Lower lobe of right lung (tissue), 2 donors: ENCODE measurements at regions not wholly inside any gene's neighbourhood (a gene's known extent, or its start where the extent isn't known, plus 50 kb on each side); places are given as distances from the start of the nearest gene placed in this dataset.

Experiments
- ATAC-seq, 2 donors: fragments of 200-7000 bp; cut with Tn5 transposase; one replicate each; pipeline ENCODE4 v1.9.1; 2020 to 2022; ENCODE audit warnings: mild to moderate bottlenecking in 2 of 2, moderate library complexity in 2 of 2
- DNase-seq: peaks from one replicate; pipeline ENCODE4 v3.0.0-alpha.2; 2020
- H3K27ac ChIP-seq: fragments of 200-600 bp; one replicate; pipeline ENCODE4 v1.8.0; 2022
- H3K27me3 ChIP-seq: fragments of 200-600 bp; one replicate; pipeline ENCODE4 v1.8.0; 2022; ENCODE audit warnings: low read depth
- H3K36me3 ChIP-seq: fragments of 200-600 bp; one replicate; pipeline ENCODE4 v1.8.0; 2022; ENCODE audit warnings: mild to moderate bottlenecking
- H3K4me1 ChIP-seq: fragments of 200-600 bp; one replicate; pipeline ENCODE4 v1.8.0; 2022
- H3K4me3 ChIP-seq: fragments of 200-600 bp; one replicate; pipeline ENCODE4 v1.8.0; 2022; ENCODE audit warnings: mild to moderate bottlenecking
- H3K9me3 ChIP-seq: fragments of 200-600 bp; one replicate; pipeline ENCODE4 v1.8.0; 2022
- CTCF ChIP-seq: fragments of 200-600 bp; IDR thresholded peaks from one replicate; pipeline ENCODE4 v1.8.0; 2022; ENCODE audit warnings: antibody characterized with exemption, mild to moderate bottlenecking
- intact Hi-C: fragments of 100-400 bp; cut with DNase I; formaldehyde crosslinking; loops from one replicate; pipeline ENCODE4 v1.11.0; 2022
- donor health status: DM: no; HTN: yes; CAD: no; lungs with severe emphysema.

- Histone ChIP-seq H3K4me3 (no peak overlapping the region), H3K27me3 (no peaks in the 10 kb centered on the region), H3K4me1 (peaks cover 6% of the 10 kb centered on the region), H3K27ac (no peak overlapping the region), H3K9me3 (no peaks in the 10 kb centered on the region), H3K36me3 (no peaks in the 10 kb centered on the region)
- ATAC-seq = no peak
- no peak for DNase-seq
- no peak for TF ChIP-seq CTCF
- intact Hi-C loops = no loop called here
Observed at GRCh38 chr1:9419369-9420041, 119.8 kb upstream of the SLC25A33 start.

- ATAC-seq (no peak), DNase-seq (no peak)
- TF ChIP-seq CTCF = no peak
- no peaks in the 10 kb centered on the region for H3K27me3 ChIP-seq
- no peaks in the 10 kb centered on the region for H3K36me3 ChIP-seq
- peaks cover 6% of the 10 kb centered on the region for H3K4me1 ChIP-seq
- no peaks in the 10 kb centered on the region for H3K9me3 ChIP-seq
- no peak overlapping the region for H3K4me3 ChIP-seq
- H3K27ac ChIP-seq = no peak overlapping the region
- intact Hi-C loops = no loop called here
Observed at GRCh38 chr1:9420835-9421532, 118.3 kb upstream of the SLC25A33 start.

DNA sequence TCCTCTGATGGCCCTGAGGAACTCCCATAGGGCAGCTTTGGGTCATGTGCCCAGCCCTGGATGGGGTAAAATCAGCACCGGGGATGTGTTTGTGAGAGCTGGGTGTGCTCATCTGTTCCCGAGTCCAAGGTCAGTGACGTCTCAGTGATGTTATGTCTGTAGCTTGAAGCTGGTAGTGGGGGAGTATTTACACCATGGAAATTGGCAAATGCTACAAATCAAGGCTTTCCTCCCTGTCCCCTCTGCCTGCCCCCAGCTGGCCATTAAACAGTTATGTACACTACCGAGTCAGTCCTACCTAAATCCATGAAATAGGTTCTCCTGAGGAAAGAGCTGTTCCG lies 117.8 kb upstream of the SLC25A33 start:
- H3K9me3 ChIP-seq = no peaks in the 10 kb centered on the region
- intact Hi-C loops = no loop called here
- no peak for ATAC-seq
- peaks cover 7% of the 10 kb centered on the region for H3K4me1 ChIP-seq
- H3K27me3 ChIP-seq = no peaks in the 10 kb centered on the region
- TF ChIP-seq CTCF = no peak
- no peak for DNase-seq
- no peaks in the 10 kb centered on the region for H3K36me3 ChIP-seq
- H3K4me3 ChIP-seq = no peak overlapping the region
- no peak overlapping the region for H3K27ac ChIP-seq

DNA sequence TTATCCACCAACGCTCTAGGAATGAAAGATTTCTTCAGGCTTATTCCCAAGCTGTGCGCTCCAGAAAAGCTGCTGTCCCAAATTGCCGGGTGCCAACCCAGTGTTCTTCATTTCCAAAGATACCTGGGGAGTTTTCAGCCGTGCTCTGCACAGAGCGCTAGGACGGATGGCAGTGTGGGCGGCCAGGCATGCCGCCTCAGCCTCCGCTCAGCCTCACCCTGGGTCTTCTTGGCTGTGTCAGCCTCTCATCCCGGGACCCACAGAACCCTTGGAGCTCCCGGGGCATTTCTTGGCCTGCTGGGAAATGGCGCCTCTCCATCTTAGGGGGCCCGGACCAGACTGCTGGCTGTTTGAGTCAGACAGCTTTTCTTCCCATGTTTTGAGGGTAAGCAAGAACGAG lies 116.9 kb upstream of the SLC25A33 start:
- ATAC-seq (no peak), DNase-seq (no peak)
- no peak overlapping the region for H3K27ac ChIP-seq
- no peaks in the 10 kb centered on the region for H3K27me3 ChIP-seq
- no peaks in the 10 kb centered on the region for H3K9me3 ChIP-seq
- no peak overlapping the region for H3K4me3 ChIP-seq
- no peaks in the 10 kb centered on the region for H3K36me3 ChIP-seq
- peaks cover 7% of the 10 kb centered on the region for H3K4me1 ChIP-seq
- intact Hi-C loops = no loop called here
- no peak for TF ChIP-seq CTCF

DNA sequence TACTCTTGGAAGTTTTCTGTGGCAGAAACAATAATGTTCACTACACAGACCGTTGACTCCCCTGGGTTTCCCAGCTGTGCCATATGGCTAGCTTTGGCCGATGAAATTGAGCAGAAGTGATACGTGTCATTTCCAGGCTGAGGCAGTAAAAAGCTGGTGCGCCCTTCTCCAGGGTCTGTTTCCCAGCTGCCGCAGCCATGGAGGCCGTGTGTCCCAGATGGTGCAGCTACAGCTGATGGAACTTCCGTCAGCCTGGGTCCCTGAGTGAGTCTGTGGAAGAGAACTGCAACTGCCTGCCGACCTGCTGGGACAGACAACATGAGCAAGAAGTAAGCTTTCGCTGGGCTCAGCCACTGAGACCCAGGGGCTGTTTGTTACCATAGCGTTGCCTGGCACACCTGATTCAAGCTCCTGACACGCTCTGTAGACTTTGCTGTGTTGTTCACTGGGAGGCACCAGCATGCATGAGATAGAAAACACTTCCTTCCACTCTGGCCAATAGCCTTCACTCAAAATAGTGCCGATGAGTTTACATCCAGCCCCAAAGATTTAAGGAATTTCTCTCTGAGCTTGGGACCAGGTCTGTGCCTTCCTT lies 116.3 kb upstream of the SLC25A33 start:
- TF ChIP-seq CTCF = no peak
- H3K4me3 ChIP-seq = no peak overlapping the region
- no peaks in the 10 kb centered on the region for H3K36me3 ChIP-seq
- H3K27me3 ChIP-seq = no peaks in the 10 kb centered on the region
- DNase-seq (no peak), ATAC-seq (no peak)
- H3K9me3 ChIP-seq = no peaks in the 10 kb centered on the region
- H3K27ac ChIP-seq = no peak overlapping the region
- intact Hi-C loops = no loop called here
- H3K4me1 ChIP-seq = peaks cover 7% of the 10 kb centered on the region
